ENCODE measurements at regions not wholly inside any gene's neighbourhood (a gene's known extent, or its start where the extent isn't known, plus 50 kb on each side); places are given as distances from the start of the nearest gene placed in this dataset.

DNA sequence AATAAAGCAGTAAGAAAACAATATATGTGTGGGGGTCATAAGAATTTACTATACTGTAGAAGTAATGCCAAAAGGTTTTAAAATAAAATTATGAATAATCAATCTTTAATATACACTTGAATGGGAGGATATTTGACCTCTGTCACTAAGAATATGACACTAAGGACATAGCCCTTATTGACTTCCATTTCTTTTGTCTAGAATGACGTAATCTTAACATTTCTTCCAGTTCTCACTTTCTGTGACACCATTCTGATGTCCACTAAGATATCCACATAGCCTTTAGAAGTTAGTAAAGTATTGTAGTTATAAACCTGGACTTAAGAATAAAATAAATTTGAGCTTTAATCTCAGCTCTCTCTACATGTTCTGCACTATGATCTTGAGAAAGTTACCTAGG lies 1050.7 kb downstream of the TLE4 start:
- H3K9me3 Mint-ChIP-seq (ENCODE audit: low read depth) = no peaks in the 10 kb centered on the region

DNA sequence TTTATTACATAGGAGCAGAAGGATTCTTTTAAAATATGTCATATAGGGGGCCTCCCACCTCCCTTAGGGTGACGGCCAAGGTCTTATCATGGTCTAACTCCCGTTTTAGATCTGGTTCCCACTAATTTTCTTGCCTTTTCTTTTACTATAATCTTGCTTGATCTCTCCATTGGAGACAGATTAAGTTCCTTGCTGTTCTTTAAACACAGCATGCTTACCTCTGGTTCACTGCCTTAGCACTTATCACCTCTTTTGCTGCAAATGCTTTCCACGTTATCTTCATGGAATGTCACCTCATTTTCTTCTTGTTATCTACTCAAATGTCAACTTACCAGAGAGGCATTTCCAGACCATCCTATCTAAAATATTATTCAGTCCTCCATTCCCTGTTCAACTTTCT lies 1047.6 kb downstream of the TLE4 start:
- Mint-ChIP-seq H3K36me3 (ENCODE audit: low read depth) (no peaks in the 10 kb centered on the region), H3K27me3 (ENCODE audit: low read depth) (no peaks in the 10 kb centered on the region), H3K4me1 (ENCODE audit: low read depth) (peaks cover 6% of the 10 kb centered on the region), H3K9me3 (ENCODE audit: low read depth) (no peaks in the 10 kb centered on the region), H3K27ac (ENCODE audit: unreplicated experiment) (no peak overlapping the region), H3K4me3 (ENCODE audit: unreplicated experiment) (no peak overlapping the region)
- TF ChIP-seq, protein P1, sequence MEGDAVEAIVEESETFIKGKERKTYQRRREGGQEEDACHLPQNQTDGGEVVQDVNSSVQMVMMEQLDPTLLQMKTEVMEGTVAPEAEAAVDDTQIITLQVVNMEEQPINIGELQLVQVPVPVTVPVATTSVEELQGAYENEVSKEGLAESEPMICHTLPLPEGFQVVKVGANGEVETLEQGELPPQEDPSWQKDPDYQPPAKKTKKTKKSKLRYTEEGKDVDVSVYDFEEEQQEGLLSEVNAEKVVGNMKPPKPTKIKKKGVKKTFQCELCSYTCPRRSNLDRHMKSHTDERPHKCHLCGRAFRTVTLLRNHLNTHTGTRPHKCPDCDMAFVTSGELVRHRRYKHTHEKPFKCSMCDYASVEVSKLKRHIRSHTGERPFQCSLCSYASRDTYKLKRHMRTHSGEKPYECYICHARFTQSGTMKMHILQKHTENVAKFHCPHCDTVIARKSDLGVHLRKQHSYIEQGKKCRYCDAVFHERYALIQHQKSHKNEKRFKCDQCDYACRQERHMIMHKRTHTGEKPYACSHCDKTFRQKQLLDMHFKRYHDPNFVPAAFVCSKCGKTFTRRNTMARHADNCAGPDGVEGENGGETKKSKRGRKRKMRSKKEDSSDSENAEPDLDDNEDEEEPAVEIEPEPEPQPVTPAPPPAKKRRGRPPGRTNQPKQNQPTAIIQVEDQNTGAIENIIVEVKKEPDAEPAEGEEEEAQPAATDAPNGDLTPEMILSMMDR (IDR thresholded peaks at IDR 0.05) = no peak
- DNase-seq (ENCODE audit: low spot score) = no peak

More for the DNA sequence above, 1050.7 kb downstream of the TLE4 start:
- H3K27ac Mint-ChIP-seq (ENCODE audit: unreplicated experiment) = no peak overlapping the region
- H3K36me3 Mint-ChIP-seq (ENCODE audit: low read depth) = no peaks in the 10 kb centered on the region
- H3K4me1 Mint-ChIP-seq (ENCODE audit: low read depth) = no peaks in the 10 kb centered on the region
- no peak for DNase-seq (ENCODE audit: low spot score)
- H3K27me3 Mint-ChIP-seq (ENCODE audit: low read depth) = no peaks in the 10 kb centered on the region
- TF ChIP-seq, protein P1 (IDR thresholded peaks at IDR 0.05) = no peak
- no peak overlapping the region for H3K4me3 Mint-ChIP-seq (ENCODE audit: unreplicated experiment)

DNA sequence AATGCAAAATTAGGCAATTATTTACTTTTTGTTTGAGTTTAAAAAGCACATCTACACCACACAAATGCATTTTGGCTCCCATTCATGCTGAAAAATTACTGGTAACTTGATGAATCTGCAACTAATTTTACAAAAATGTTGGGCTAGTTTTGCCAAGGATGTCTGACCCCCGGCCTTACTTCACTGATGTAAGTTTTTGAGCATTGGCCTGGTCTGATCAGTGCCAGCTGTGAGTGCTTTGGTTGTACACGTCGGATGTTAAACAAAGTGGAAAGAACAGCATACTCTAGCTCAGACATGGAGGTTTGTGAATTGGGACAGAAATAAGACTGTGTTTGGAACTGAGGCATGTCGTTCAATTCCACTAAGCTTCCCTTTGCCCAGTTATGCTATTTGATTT lies 1044.2 kb downstream of the TLE4 start:
- no peaks in the 10 kb centered on the region for H3K9me3 Mint-ChIP-seq (ENCODE audit: low read depth)
- TF ChIP-seq, protein P1 (IDR thresholded peaks at IDR 0.05) = no peak
- H3K27me3 Mint-ChIP-seq (ENCODE audit: low read depth) = no peaks in the 10 kb centered on the region
- H3K27ac Mint-ChIP-seq (ENCODE audit: unreplicated experiment) = no peak overlapping the region
- H3K36me3 Mint-ChIP-seq (ENCODE audit: low read depth) = no peaks in the 10 kb centered on the region
- peaks cover 6% of the 10 kb centered on the region for H3K4me1 Mint-ChIP-seq (ENCODE audit: low read depth)
- H3K4me3 Mint-ChIP-seq (ENCODE audit: unreplicated experiment) = no peak overlapping the region
- no peak for DNase-seq (ENCODE audit: low spot score)

DNA sequence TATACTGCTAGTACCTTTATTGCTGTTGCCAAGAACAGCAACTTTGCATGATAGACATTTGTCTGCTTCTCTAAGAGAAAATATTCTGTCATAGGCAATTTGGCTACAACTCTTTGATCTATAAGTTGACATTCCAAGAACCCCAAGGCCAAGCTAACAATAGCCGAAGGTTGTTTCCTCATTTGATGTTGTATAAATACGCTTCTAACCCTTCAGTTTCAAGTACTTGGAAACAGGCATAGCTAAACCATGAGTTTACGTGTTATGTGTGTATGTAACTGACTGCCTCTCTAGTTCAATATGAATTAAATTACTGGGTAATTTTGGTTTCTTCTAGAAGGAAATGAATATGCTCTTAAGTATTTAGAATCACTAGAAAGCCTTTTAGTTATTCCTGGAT lies 1034.0 kb downstream of the TLE4 start:
- no peaks in the 10 kb centered on the region for H3K27me3 Mint-ChIP-seq (ENCODE audit: low read depth)
- H3K4me3 Mint-ChIP-seq (ENCODE audit: unreplicated experiment) = no peak overlapping the region
- no peaks in the 10 kb centered on the region for H3K36me3 Mint-ChIP-seq (ENCODE audit: low read depth)
- H3K27ac Mint-ChIP-seq (ENCODE audit: unreplicated experiment) = no peak overlapping the region
- TF ChIP-seq, protein P1 (IDR thresholded peaks at IDR 0.05) = no peak
- no peak for DNase-seq (ENCODE audit: low spot score)
- H3K9me3 Mint-ChIP-seq (ENCODE audit: low read depth) = no peaks in the 10 kb centered on the region
- peaks cover 6% of the 10 kb centered on the region for H3K4me1 Mint-ChIP-seq (ENCODE audit: low read depth)

DNA sequence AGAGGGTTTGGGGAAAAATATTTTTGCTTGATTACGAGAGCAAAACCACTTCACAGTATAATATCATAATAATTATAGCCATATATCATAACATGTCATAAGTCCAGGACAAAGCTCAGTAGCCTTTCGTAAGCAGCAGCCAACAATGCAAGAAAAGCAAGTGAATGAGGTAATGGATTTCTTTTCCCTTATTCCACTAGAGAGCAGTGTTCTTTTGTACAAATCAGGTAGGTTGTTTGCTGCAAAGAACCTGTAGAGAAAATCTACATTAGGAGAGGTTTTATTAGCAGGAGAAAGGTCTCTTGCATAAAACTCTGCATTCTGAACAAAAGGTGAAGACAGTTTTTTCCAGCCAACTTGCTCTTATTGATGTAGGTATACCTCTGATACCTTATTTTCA lies 1033.4 kb downstream of the TLE4 start:
- H3K4me3 Mint-ChIP-seq (ENCODE audit: unreplicated experiment) = no peak overlapping the region
- no peaks in the 10 kb centered on the region for H3K36me3 Mint-ChIP-seq (ENCODE audit: low read depth)
- no peak for DNase-seq (ENCODE audit: low spot score)
- H3K9me3 Mint-ChIP-seq (ENCODE audit: low read depth) = no peaks in the 10 kb centered on the region
- H3K4me1 Mint-ChIP-seq (ENCODE audit: low read depth) = peaks cover 6% of the 10 kb centered on the region
- no peaks in the 10 kb centered on the region for H3K27me3 Mint-ChIP-seq (ENCODE audit: low read depth)
- TF ChIP-seq, protein P1 (IDR thresholded peaks at IDR 0.05) = peak; percentile 85
- no peak overlapping the region for H3K27ac Mint-ChIP-seq (ENCODE audit: unreplicated experiment)

All from chondrocyte (in vitro differentiated cells).